GM12872 (cell line): ENCODE measurements at regions not wholly inside any gene's neighbourhood (a gene's known extent, or its start where the extent isn't known, plus 50 kb on each side); places are given as distances from the start of the nearest gene placed in this dataset.

ENCODE experiments used
- TF ChIP-seq, protein P1 (sequence below): IDR thresholded peaks from 3 replicates; pipeline ENCODE4 v1.5.1; 2011; ENCODE audit warnings: low read depth, mild to moderate bottlenecking, low read length, moderate library complexity; ENCODE audit not compliant: insufficient read depth

GRCh38 chr17:72555052-72555451, 434.2 kb downstream of the SOX9 start:
- TF ChIP-seq, protein P1, sequence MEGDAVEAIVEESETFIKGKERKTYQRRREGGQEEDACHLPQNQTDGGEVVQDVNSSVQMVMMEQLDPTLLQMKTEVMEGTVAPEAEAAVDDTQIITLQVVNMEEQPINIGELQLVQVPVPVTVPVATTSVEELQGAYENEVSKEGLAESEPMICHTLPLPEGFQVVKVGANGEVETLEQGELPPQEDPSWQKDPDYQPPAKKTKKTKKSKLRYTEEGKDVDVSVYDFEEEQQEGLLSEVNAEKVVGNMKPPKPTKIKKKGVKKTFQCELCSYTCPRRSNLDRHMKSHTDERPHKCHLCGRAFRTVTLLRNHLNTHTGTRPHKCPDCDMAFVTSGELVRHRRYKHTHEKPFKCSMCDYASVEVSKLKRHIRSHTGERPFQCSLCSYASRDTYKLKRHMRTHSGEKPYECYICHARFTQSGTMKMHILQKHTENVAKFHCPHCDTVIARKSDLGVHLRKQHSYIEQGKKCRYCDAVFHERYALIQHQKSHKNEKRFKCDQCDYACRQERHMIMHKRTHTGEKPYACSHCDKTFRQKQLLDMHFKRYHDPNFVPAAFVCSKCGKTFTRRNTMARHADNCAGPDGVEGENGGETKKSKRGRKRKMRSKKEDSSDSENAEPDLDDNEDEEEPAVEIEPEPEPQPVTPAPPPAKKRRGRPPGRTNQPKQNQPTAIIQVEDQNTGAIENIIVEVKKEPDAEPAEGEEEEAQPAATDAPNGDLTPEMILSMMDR: no peak

DNA sequence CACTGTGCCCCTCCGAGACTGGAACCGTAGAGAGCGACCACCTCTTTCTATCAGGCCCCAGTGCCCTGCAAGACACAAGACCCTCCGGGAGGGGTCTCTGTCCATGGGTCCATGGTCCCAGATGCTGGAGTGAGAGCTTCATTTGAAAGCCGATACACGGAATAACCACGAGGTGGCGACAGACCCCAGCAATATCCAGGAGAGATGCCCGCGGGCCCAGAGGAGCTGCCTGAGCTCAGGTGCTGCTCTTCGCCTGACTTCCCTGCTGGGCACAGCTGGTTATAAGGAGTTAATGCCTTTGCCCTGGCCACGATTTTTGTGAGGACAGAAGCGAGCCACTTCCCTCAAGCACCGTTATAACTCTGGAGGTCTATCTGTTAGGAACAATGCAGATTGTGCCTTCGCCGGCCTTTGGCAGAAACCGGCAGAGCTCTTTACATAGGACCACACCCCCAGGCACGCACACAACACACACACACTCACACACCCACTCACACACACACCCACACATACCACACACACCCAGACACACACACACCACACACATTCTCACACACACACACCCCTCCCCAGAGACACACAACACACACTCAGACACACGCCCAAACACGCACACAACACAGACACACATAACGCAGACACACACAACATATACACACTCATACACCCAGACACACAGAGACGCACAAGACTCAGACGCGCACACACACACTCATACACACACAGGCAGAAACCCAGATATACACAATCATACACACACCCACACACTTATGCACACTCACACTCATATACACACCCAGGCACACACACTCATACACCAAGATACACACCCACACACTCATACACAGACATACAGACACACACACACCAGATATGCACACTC, 436.4 kb downstream of the SOX9 start:
- TF ChIP-seq, protein P1: peak; percentile 89

DNA sequence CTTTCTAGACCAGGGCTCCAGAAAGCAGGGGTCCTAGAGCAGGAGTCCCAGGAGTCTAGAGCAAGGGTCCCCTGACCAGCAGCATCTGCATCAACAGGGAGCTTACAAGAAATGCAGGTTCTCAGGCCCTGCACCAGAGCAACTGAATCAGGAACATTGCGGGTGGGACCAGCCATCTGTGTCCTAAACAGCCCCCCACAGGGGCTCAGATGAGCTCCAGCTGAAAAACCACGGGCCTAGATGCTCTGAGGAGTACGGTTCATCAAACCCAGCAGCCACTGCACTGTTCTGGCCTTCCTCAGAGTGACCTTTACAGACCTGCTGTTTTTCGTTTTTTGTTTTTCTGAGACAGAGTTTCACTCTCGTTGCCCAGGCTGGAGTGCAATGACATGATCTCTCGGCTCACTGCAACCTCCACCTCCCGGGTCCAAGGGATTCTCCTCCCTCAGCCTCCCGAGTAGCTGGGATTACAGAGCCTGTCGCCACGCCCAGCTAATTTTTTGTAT, 438.2 kb downstream of the SOX9 start:
- TF ChIP-seq, protein P1: no peak

- TF ChIP-seq, protein P1: peak; percentile 84
Measured at GRCh38 chr17:72560303-72561247, 439.8 kb downstream of the SOX9 start.

DNA sequence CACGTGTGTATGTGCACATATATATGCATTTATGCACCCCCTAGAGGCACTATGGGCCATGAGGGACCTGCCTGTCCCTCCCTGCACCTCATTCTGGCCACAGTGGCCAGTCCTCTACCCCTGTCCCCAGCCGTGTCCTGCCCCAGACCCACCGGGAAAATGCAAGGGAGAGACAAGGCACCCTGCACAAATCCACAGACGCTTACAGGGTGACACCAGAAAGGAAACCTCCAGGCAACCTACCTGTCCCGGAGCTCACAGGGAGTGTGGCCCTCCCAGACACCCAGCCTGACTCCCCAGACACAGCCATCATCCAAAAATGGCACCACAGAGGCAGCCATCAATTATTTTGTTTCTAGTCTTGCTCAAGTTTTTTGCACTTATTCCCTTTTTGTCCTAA, 440.4 kb downstream of the SOX9 start:
- TF ChIP-seq, protein P1: no peak

GRCh38 chr17:72561680-72562079, 440.9 kb downstream of the SOX9 start:
- TF ChIP-seq, protein P1: no peak

- TF ChIP-seq, protein P1: no peak
Measured at GRCh38 chr17:72562615-72563188, 441.9 kb downstream of the SOX9 start.
